ENCODE measurements at regions not wholly inside any gene's neighbourhood (a gene's known extent, or its start where the extent isn't known, plus 50 kb on each side); places are given as distances from the start of the nearest gene placed in this dataset.

DNA sequence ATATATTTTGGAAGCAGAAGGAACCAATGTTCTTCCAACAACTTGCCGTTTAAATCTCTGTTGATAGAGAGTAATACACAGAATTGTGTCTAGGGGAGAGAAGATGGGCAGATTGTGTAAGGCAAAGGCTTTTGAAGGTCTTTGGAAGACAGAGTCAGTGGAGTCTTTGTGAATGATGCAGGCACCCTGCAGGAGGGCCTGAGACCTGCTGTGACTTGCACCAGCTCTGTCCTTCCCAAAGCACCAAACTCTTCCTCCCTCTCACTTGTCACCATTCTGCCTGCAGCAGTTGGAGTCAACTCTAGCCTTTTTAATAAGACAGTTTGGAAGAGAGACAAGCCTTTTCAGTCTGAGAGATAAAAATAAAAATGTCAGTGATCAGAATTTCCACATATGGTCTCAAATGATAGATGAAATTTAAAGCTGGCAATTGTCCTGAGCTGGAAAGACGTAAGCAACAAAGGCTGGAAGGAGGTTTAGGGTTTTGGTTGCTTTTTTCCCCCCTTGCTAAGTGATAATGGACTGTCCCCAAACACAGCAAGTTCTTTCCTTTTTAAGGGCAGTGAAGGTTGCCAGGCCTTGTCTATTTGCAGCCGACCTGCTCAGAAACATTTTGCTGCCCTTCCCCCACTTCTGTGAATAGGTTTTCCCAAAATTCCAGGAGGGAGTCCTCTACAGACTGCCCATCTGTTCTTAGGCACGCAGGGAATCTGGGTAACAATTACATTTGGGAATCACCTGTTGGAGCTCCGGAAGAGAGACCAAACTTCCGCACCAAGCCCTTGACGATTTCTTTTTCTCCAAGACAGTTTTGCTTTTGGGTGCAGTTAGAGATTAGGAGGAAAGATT, 103.0 kb upstream of the NTF3 start:
- no peak overlapping the region for H3K27ac ChIP-seq (ENCODE audit: insufficient read depth, low read depth, low read length)
- H3K9me1 ChIP-seq (replicated peaks; ENCODE audit: control insufficient read depth, extremely low read depth, insufficient read depth, low read length): no peaks in the 10 kb centered on the region
- H2AFZ ChIP-seq (ENCODE audit: low read depth, low read length): no peak overlapping the region
- no peak overlapping the region for H3K4me2 ChIP-seq (ENCODE audit: insufficient read depth, low read length)
- dilution Hi-C loops (cut with MboI; ENCODE audit: extremely low pct_ligation_motif_present, low sequenced_read_pairs): no loop called here
- BruUV-seq (replicated peaks): no TSS peak
- DNase-seq (ENCODE audit: low read depth, low spot score) (no peak), FAIRE-seq (no peak)
- ChIA-PET POLR2A (no interaction called here), CTCF (interaction anchor here (0.8 kb wide), 1 partner anchor 15 kb away, joined by 3 read pairs; no protein-coding TSS in a partner anchor)
- no peaks in the 10 kb centered on the region for H4K20me1 ChIP-seq (replicated peaks; ENCODE audit: control insufficient read depth, extremely low read depth, insufficient read depth, low read length)
- H3K9ac ChIP-seq (replicated peaks; ENCODE audit: extremely low read depth, insufficient read depth, low read length): no peak overlapping the region
- no peaks in the 10 kb centered on the region for H3K9me3 ChIP-seq (replicated peaks; ENCODE audit: control insufficient read depth, insufficient read depth, low read length)
- H3K36me3 ChIP-seq (ENCODE audit: control insufficient read depth in 2 of 2, extremely low read depth in 1 of 2, insufficient read depth in 2 of 2, low read length in 2 of 2): no peaks in the 10 kb centered on the region
- intact Hi-C loops (cut with micrococcal nuclease): no loop called here
- no peaks in the 10 kb centered on the region for H3K79me2 ChIP-seq (ENCODE audit: control insufficient read depth, insufficient read depth, low read length)
- no peak for TF ChIP-seq CTCF (IDR thresholded peaks at IDR 0.05; ENCODE audit: extremely low read depth in 1 of 2, insufficient read depth in 1 of 2, low read depth in 1 of 2, low read length in 2 of 2)
- TF ChIP-seq POLR2AphosphoS5 (IDR thresholded peaks at IDR 0.05; ENCODE audit: insufficient read depth, low read depth, low read length): no peak
- no peak for TF ChIP-seq MAX (IDR thresholded peaks at IDR 0.05; ENCODE audit: insufficient read depth, insufficient read length)
- TF ChIP-seq JUN (IDR thresholded peaks at IDR 0.05; ENCODE audit: borderline replicate concordance, insufficient read depth, insufficient read length, low read depth): no peak
- TF ChIP-seq GATA2 (IDR thresholded peaks at IDR 0.05; ENCODE audit: insufficient read depth, insufficient read length, low read depth, low read length): no peak
- TF ChIP-seq POLR2A (IDR thresholded peaks at IDR 0.05; ENCODE audit: low read depth, low read length): no peak
- TF ChIP-seq EZH2 (IDR thresholded peaks at IDR 0.05; ENCODE audit: borderline replicate concordance, low read depth, low read length, severe bottlenecking): no peak
- no peak for TF ChIP-seq MYC (IDR thresholded peaks at IDR 0.05; ENCODE audit: low read depth, low read length)
- TF ChIP-seq FOS (IDR thresholded peaks at IDR 0.05; ENCODE audit: borderline replicate concordance, insufficient read depth, low read length): no peak
- H3K4me1 ChIP-seq (ENCODE audit: control insufficient read depth, extremely low read depth, insufficient read depth, low read length): no peaks in the 10 kb centered on the region
- H3K4me3 ChIP-seq (replicated peaks in 1 of 3; ENCODE audit: insufficient read depth in 1 of 3, low read depth in 1 of 3, low read length in 3 of 3): no peak overlapping the region
- H3K27me3 ChIP-seq (ENCODE audit: control insufficient read depth in 2 of 2, insufficient read depth in 2 of 2, low read length in 2 of 2): no peaks in the 10 kb centered on the region

Measured in endothelial cell of umbilical vein (primary cell).